HUES48 (cell line): ENCODE measurements at regions not wholly inside any gene's neighbourhood (a gene's known extent, or its start where the extent isn't known, plus 50 kb on each side); places are given as distances from the start of the nearest gene placed in this dataset.

Experiments
- H3K27ac ChIP-seq: one replicate; pipeline ENCODE4 v1.7.0; 2013; ENCODE audit warnings: low read depth, low read length, inconsistent platforms
- H3K27me3 ChIP-seq: 2 replicates; pipeline ENCODE4 v1.6.1; 2013; ENCODE audit warnings: mild to moderate bottlenecking, low read length; ENCODE audit not compliant: control insufficient read depth, insufficient read depth
- H3K36me3 ChIP-seq: 2 replicates; pipeline ENCODE4 v1.6.1; 2013; ENCODE audit warnings: low read length; ENCODE audit not compliant: control insufficient read depth, insufficient read depth
- H3K4me1 ChIP-seq: 2 replicates; pipeline ENCODE4 v1.6.1; 2013; ENCODE audit warnings: mild to moderate bottlenecking, low read length; ENCODE audit not compliant: control insufficient read depth, insufficient read depth
- H3K4me3 ChIP-seq: 2 replicates; pipeline ENCODE4 v1.5.1; 2013; ENCODE audit warnings: mild to moderate bottlenecking, low read depth, low read length
- H3K9ac ChIP-seq: 2 replicates; pipeline ENCODE4 v1.6.1; 2013; ENCODE audit warnings: mild to moderate bottlenecking, low read depth, low read length, moderate library complexity
- H3K9me3 ChIP-seq: 2 replicates; pipeline ENCODE4 v1.6.1; 2013; ENCODE audit warnings: low read length; ENCODE audit not compliant: control insufficient read depth, insufficient read depth

DNA sequence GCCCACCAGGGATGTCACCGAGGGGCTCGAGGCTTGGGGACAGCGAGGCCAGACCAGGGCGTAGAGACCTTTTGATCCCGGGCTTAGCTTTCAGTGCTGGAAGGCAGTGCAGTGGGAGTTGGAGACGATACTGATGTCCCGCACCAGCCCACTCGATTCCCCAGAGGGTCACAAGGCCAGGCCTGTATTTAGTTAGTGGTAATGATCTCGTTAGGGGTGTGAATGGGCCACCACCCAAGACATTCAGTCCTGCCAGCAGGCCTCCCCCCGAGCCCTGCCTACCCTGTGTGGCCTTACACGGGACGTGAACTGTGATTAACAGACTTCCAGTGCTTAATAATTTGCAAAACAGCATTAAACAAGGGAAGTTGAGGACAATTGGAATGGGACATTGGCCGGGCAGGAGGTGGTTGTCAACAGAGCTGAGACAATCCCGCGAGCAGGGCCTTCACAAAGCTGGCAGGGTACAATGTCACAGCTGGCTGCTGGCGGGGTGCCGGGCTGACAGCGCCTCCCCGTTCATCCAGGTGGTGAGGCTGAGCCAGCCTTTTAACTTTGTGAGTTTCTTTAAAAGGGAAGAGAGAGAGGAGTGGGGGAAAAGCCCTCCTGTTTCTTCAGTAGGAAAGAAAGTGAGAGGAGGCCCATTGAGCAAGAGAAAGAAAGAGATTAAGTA, 175.3 kb upstream of the RALGAPA2 start:
- H3K9ac ChIP-seq, result no peak overlapping the region
- H3K9me3 ChIP-seq, result no peaks in the 10 kb centered on the region
- peak overlapping the region; percentile 79 for H3K27ac ChIP-seq
- H3K27me3 ChIP-seq, result no peaks in the 10 kb centered on the region
- no peak overlapping the region for H3K4me3 ChIP-seq
- H3K36me3 ChIP-seq, result no peaks in the 10 kb centered on the region
- H3K4me1 ChIP-seq, result peaks cover 26% of the 10 kb centered on the region

DNA sequence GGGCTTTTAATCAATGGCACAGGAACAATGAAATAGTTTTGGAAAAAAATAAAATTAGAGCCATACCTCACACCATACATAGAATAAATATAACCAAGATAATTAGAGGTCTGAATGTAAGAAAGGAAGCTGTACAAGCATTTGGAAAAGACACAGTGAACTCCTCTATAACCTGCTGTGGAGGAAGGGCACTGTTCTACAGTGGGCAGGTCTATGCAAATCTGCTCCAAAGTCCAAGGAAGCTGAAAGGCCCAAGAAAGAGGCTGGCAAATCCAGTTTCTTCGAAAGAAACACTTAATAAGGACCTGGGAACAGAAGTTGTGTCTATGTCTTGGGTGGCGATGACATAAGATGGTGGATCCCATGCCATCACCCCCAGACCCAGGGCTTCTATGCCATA, 169.4 kb upstream of the RALGAPA2 start:
- Histone ChIP-seq H3K9me3 (peaks cover 5% of the 10 kb centered on the region; the same call in 1 of the 2 replicates), H3K27me3 (no peaks in the 10 kb centered on the region), H3K27ac (no peak overlapping the region), H3K4me3 (no peak overlapping the region), H3K9ac (no peak overlapping the region), H3K4me1 (no peaks in the 10 kb centered on the region), H3K36me3 (no peaks in the 10 kb centered on the region)

DNA sequence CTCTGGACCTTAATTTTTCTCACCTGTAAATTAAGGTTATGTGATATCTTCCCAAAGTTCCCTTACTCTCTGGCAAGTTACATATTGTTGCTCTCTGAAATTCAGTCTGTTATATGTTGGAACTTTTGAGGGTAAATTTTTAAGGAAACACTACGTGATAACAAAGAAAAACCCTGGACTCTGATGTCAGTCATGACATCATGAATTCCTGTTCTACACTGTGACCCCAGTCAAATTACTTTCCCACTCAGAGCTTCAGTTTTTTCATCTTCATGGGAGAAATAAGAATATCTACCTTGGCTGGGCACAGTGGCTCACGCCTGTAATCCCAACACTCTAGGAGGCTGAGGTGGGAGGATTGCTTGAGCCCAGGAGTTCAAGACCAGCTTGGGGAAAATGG, 164.6 kb upstream of the RALGAPA2 start:
- Histone ChIP-seq H3K4me1 (no peaks in the 10 kb centered on the region; the same call in 1 of the 2 replicates), H3K36me3 (no peaks in the 10 kb centered on the region), H3K9me3 (peaks cover 4% of the 10 kb centered on the region; the same call in 1 of the 2 replicates), H3K4me3 (no peak overlapping the region), H3K27ac (no peak overlapping the region), H3K9ac (no peak overlapping the region), H3K27me3 (no peaks in the 10 kb centered on the region)

DNA sequence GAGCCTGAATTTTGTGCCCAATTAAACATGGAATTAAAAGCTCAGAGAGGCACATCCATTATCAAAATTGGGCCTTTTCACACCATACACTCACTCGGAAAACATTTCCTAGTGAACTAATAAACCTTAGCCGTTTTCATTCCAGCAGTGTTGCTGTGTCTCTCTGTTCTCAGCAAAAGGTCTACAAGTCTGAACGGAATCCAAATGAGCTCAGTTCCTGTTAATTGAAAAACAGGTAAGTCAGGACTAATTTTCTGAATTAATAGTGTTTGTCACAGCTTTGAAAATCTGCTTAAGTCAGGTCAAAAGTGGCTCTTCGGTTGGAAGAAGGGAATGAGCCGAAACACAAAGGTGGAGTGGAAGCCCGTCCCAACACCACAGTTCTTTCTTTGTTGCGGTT, 163.3 kb upstream of the RALGAPA2 start:
- no peak overlapping the region for H3K9ac ChIP-seq
- H3K9me3 ChIP-seq, result no peaks in the 10 kb centered on the region
- no peaks in the 10 kb centered on the region for H3K27me3 ChIP-seq
- H3K36me3 ChIP-seq, result no peaks in the 10 kb centered on the region
- no peak overlapping the region for H3K27ac ChIP-seq
- H3K4me1 ChIP-seq, result no peaks in the 10 kb centered on the region; the same call in 1 of the 2 replicates
- no peak overlapping the region for H3K4me3 ChIP-seq

DNA sequence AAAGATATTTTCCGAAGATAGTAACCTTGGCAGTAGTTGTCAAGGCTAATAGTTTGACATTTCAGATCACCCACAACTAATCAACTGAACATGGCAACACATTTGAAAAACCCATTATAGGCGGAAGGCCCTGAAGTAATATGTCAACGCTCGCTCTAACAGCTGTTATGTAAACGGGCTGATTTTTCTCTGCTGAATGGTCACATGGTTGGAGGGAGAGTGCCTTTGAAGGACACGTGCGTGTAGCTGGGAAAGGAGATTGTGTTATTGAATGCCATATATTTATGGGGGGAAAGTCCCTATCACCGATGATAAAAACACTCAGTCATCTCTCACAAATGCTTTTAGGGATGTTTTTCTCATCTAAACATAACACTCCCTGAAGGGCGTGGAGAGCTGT, 160.0 kb upstream of the RALGAPA2 start:
- no peaks in the 10 kb centered on the region for H3K36me3 ChIP-seq
- H3K9me3 ChIP-seq, result no peaks in the 10 kb centered on the region
- H3K27me3 ChIP-seq, result no peaks in the 10 kb centered on the region
- H3K27ac ChIP-seq, result no peak overlapping the region
- no peaks in the 10 kb centered on the region; the same call in 1 of the 2 replicates for H3K4me1 ChIP-seq
- H3K9ac ChIP-seq, result no peak overlapping the region
- no peak overlapping the region for H3K4me3 ChIP-seq

DNA sequence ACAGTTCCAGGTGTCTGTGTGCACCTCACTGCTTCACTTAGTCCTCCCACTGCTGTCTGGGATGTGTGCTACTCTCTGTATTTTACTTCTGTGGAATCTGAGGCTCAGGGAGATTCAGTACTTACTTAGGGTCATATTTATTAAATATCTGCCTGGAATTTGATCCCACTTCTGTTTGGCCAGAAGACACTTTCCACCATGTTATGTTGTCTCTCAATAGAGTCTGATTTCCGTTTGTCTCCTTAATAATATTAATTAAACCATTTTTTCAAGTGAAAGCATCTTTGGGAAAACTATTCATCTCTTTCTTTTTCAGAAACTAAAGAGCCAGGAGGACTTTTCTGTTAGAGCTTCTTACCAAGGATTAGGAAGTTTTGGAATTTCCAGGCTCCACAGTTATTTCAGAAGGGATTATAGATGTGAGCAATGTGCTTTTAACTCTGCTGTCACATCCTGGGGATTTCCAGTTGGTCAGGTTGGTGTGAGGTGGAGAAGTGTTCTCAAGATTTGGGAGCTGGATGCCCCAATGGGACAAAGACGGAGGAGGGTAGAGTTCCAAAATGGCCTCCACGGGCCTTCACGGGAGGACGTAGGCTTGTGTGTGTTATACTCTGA, 156.8 kb upstream of the RALGAPA2 start:
- Histone ChIP-seq H3K27me3 (no peaks in the 10 kb centered on the region), H3K9ac (no peak overlapping the region), H3K4me3 (no peak overlapping the region), H3K36me3 (no peaks in the 10 kb centered on the region), H3K4me1 (no peaks in the 10 kb centered on the region), H3K9me3 (no peaks in the 10 kb centered on the region), H3K27ac (no peak overlapping the region)

DNA sequence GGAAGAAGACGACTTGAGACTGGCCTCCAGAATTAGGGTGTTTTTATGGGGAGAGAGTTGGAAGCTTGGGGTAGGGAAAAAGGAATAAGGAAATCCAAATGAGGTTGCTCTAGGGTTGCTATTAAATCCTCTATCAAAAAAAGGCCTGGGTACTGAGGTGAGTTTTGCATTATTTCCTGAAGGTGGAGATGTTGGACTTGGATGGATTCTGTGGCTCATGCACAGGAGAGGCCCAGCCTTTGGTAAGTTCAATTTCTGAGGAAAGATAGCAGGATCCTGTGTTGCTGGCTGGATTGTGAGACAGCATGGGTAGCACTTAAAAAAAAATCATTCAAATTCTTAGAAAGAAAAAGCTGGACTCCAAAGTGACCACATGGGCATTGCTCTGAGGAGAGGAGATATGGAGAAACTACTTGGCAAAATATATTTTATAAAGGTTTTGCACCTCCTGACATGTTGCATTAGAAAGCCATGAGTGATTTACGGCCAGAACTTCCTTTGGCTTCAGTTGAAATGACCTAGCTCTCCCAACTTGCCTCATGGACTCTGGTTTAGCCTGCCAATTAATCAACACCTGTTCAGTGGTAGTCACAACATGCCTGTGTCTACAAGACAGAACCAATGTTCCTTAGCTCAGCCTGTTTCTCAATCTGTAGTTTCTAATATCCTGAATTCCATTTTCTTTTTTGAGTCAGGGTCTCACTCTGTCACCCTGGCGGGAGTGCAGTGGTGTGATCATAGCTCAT, 152.1 kb upstream of the RALGAPA2 start:
- Histone ChIP-seq H3K27ac (no peak overlapping the region), H3K9ac (no peak overlapping the region), H3K27me3 (no peaks in the 10 kb centered on the region), H3K36me3 (no peaks in the 10 kb centered on the region), H3K9me3 (no peaks in the 10 kb centered on the region), H3K4me1 (no peaks in the 10 kb centered on the region), H3K4me3 (no peak overlapping the region)

DNA sequence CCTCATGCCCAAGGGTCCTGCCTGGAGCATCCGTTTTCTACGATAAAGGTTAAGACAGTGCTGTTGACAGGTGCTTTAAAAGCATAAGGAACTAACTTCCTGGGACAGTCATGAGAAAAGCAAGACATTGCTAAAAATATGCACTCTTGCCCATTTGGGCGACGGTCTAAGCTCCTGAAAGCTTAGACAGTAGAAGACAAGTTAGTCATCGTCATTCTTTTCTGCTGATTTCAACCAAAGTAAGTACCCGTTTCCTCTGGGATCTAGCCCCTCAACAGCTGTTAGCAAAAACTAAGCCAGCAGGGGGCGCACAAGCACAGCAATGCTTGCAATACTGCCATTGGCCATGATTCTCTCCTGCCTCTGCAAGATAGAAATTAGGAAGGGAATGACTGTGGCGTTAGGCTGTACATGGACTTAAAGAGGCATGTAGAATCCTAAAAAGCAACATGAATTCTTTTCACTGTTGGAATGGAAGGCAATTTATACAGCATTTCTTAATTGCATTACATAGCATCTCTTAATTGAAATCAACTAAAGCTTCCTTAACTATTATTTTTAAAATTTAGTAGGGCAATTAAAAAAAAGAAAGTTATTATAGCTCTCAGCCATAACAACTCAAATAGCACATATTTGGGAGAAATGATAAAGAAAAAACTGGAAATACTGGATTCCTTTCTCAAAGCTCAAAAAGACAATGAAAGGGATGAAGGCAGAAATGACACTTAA, 147.8 kb upstream of the RALGAPA2 start:
- no peak overlapping the region for H3K4me3 ChIP-seq
- H3K9ac ChIP-seq, result no peak overlapping the region
- H3K27ac ChIP-seq, result no peak overlapping the region
- no peaks in the 10 kb centered on the region for H3K27me3 ChIP-seq
- no peaks in the 10 kb centered on the region for H3K36me3 ChIP-seq
- H3K9me3 ChIP-seq, result no peaks in the 10 kb centered on the region
- H3K4me1 ChIP-seq, result no peaks in the 10 kb centered on the region

DNA sequence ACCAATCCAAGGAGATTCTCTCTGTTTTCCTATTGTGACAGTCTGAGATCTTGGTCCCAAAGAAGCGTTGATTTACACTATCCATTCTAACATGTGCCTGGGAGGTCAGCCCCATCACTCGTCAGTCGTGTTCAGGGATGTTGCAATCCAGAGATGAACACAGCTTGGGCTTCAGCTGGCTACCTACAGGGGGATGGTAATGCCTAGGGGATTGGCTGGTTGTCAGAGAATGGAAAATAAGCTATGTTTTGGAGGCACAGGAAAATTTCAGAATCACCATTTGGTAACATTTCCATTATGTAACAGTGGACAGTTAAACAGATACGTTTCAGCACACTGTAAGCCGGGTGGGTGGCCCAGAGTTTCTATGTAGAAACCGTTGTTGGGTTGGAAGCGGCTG, 147.1 kb upstream of the RALGAPA2 start:
- H3K27me3 ChIP-seq, result no peaks in the 10 kb centered on the region
- no peak overlapping the region for H3K27ac ChIP-seq
- H3K9ac ChIP-seq, result no peak overlapping the region
- no peaks in the 10 kb centered on the region for H3K9me3 ChIP-seq
- H3K4me1 ChIP-seq, result no peaks in the 10 kb centered on the region
- no peak overlapping the region for H3K4me3 ChIP-seq
- no peaks in the 10 kb centered on the region for H3K36me3 ChIP-seq

DNA sequence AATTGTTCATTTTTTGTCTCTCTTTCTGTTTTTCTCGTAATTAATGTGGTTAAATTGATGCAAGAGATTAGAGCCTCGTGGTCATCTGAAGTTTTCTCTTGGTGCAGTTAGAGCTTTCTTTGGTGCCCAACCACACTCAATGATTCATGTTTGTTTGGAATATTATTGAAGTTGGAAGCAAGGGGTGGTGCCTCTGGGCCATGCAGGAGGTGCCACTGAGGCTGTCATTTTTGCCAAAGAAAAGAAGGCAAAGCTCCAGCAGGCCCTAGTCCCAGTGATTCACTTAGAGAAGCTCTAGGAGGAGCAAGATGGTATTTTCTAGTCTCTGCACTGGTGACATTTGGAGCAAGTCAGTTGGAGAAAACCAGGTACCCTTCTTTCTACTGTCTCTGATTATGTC, 144.5 kb upstream of the RALGAPA2 start:
- no peaks in the 10 kb centered on the region for H3K36me3 ChIP-seq
- no peak overlapping the region for H3K4me3 ChIP-seq
- no peak overlapping the region for H3K27ac ChIP-seq
- H3K4me1 ChIP-seq, result no peaks in the 10 kb centered on the region
- H3K9ac ChIP-seq, result no peak overlapping the region
- no peaks in the 10 kb centered on the region for H3K27me3 ChIP-seq
- H3K9me3 ChIP-seq, result 0 out of 2 replicates have a peak, but pooled peaks cover 7% of the 10 kb centered on the region
